Mucosa of descending colon (tissue), 3 donors: ENCODE measurements at regions not wholly inside any gene's neighbourhood (a gene's known extent, or its start where the extent isn't known, plus 50 kb on each side); places are given as distances from the start of the nearest gene placed in this dataset.

ENCODE experiments used
- ATAC-seq: fragments of 200-7000 bp; cut with Tn5 transposase; one replicate; pipeline ENCODE4 v1.9.1; 2020; ENCODE audit warnings: mild to moderate bottlenecking, moderate library complexity
- DNase-seq, 3 donors: peaks; one replicate each; pipeline ENCODE4 v3.0.0-alpha.2; 2020
- H3K36me3 ChIP-seq: fragments of 200-600 bp; one replicate; pipeline ENCODE4 v1.8.0; 2021; ENCODE audit warnings: low read depth, mild to moderate bottlenecking
- H3K4me1 ChIP-seq: fragments of 200-600 bp; one replicate; pipeline ENCODE4 v1.8.0; 2021; ENCODE audit warnings: low read depth, mild to moderate bottlenecking
- H3K4me3 ChIP-seq: fragments of 200-600 bp; one replicate; pipeline ENCODE4 v1.8.0; 2021; ENCODE audit warnings: mild to moderate bottlenecking
- H3K9me3 ChIP-seq: fragments of 200-600 bp; one replicate; pipeline ENCODE4 v1.8.0; 2021; ENCODE audit warnings: mild to moderate bottlenecking
- intact Hi-C, 2 donors: fragments of 100-400 bp; cut with DNase I in 1 of 2; cut with micrococcal nuclease in 1 of 2; formaldehyde crosslinking; loops; one replicate each; pipeline versions ENCODE4 v1.11.0 to v1.11.1; 2022; cut with DNase I, micrococcal nuclease
- TF ChIP-seq, protein P1 (sequence below): fragments of 200-600 bp; IDR thresholded peaks from one replicate; pipeline ENCODE4 v1.8.0; 2022; ENCODE audit warnings: antibody characterized with exemption, mild to moderate bottlenecking
- donor health status: DM: no; HTN: no; CAD: no; lungs with moderate emphysema.
- donor health status: DM: no; HTN: no; CAD: no.
- donor health status: DM: no; HTN: yes; CAD: no.

DNA sequence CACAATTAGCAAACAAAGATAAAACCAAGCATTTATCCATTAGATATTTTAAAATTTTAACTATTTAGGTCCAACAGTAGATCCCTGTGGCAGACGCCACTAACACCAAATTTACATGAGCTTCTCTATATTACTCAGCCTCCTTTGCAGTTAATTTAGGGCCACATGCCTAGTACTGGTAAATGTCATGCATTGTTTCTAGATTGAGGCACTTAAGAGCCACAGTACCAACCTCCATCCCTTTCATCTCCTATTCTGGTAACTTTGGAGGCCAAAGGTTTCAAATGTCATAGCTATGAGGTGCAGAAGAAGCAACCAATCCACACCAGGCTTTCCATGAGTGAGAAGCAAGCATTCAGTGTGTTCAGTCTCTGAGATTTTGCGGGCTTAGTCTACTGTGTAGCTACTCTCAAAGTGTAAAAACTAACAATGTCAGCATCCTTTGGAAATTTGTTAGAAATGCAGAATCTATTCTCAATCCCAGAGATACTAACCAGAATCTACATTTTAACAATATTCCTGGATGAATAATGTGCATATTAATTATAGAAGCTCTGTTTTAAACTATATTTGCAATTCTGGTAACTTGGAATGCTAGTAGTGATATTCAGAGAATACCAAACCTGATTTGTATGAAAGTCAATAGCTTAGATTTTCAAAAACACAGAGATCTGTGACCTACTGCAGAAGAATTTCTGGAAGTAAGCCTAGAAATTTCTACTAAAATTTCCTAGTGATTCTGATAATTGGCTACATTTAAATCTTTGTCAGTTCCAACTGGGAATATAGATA is 206.3 kb upstream of the CD96 start:
- intact Hi-C loops: no loop called here
- TF ChIP-seq, protein P1, sequence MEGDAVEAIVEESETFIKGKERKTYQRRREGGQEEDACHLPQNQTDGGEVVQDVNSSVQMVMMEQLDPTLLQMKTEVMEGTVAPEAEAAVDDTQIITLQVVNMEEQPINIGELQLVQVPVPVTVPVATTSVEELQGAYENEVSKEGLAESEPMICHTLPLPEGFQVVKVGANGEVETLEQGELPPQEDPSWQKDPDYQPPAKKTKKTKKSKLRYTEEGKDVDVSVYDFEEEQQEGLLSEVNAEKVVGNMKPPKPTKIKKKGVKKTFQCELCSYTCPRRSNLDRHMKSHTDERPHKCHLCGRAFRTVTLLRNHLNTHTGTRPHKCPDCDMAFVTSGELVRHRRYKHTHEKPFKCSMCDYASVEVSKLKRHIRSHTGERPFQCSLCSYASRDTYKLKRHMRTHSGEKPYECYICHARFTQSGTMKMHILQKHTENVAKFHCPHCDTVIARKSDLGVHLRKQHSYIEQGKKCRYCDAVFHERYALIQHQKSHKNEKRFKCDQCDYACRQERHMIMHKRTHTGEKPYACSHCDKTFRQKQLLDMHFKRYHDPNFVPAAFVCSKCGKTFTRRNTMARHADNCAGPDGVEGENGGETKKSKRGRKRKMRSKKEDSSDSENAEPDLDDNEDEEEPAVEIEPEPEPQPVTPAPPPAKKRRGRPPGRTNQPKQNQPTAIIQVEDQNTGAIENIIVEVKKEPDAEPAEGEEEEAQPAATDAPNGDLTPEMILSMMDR: no peak
- Histone ChIP-seq H3K9me3 (no peaks in the 10 kb centered on the region), H3K36me3 (no peaks in the 10 kb centered on the region), H3K4me3 (no peak overlapping the region), H3K4me1 (no peaks in the 10 kb centered on the region)
- DNase-seq (no peak), ATAC-seq (no peak)

DNA sequence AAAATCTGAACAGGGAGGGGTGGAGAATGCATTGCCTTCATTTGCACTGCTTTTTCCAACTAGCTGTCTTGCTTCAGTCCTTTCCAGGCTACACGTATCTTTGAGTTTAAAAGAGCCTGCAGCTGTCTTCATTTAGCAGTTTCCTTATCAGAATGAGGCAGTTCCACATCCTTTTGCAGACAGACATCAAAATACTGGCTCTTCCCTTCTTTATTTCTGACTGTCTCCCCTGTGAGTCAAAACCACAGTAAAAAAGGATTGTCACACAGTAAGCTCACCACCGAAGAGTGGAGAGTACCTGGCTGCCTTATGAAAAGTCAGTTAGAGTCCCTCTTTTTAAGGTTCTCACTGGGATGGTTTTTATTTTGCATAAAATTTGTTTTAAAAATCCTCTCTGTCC is 205.5 kb upstream of the CD96 start:
- H3K4me3 ChIP-seq: no peak overlapping the region
- no peak for DNase-seq
- no peak for ATAC-seq
- no peaks in the 10 kb centered on the region for H3K9me3 ChIP-seq
- intact Hi-C loops: no loop called here
- TF ChIP-seq, protein P1: no peak
- no peaks in the 10 kb centered on the region for H3K36me3 ChIP-seq
- H3K4me1 ChIP-seq: no peaks in the 10 kb centered on the region

GRCh38 chr3:111338059-111338698 is 203.8 kb upstream of the CD96 start:
- ATAC-seq (peak; percentile 76), DNase-seq (peak in 2 of 3 donors; percentile 31 to 89)
- intact Hi-C loops: no loop called here
- H3K4me3 ChIP-seq: no peak overlapping the region
- no peaks in the 10 kb centered on the region for H3K9me3 ChIP-seq
- H3K4me1 ChIP-seq: no peaks in the 10 kb centered on the region
- no peaks in the 10 kb centered on the region for H3K36me3 ChIP-seq
- TF ChIP-seq, protein P1: peak; percentile 34

GRCh38 chr3:111339017-111339416 is 203.0 kb upstream of the CD96 start:
- H3K9me3 ChIP-seq: no peaks in the 10 kb centered on the region
- H3K4me1 ChIP-seq: no peaks in the 10 kb centered on the region
- DNase-seq (no peak), ATAC-seq (no peak)
- H3K36me3 ChIP-seq: no peaks in the 10 kb centered on the region
- intact Hi-C loops: no loop called here
- TF ChIP-seq, protein P1: no peak
- no peak overlapping the region for H3K4me3 ChIP-seq

GRCh38 chr3:111351334-111351733 is 190.7 kb upstream of the CD96 start:
- H3K4me3 ChIP-seq: no peak overlapping the region
- intact Hi-C loops: no loop called here
- H3K9me3 ChIP-seq: no peaks in the 10 kb centered on the region
- no peaks in the 10 kb centered on the region for H3K36me3 ChIP-seq
- no peak for ATAC-seq
- DNase-seq: no peak
- no peaks in the 10 kb centered on the region for H3K4me1 ChIP-seq
- TF ChIP-seq, protein P1: no peak
